ENCODE measurements at regions not wholly inside any gene's neighbourhood (a gene's known extent, or its start where the extent isn't known, plus 50 kb on each side); places are given as distances from the start of the nearest gene placed in this dataset.

- no peaks in the 10 kb centered on the region for H3K4me1 ChIP-seq (ENCODE audit: control insufficient read depth in 1 of 2, insufficient read depth in 2 of 2, low read length in 2 of 2)
- no peaks in the 10 kb centered on the region for H3K36me3 ChIP-seq (ENCODE audit: control insufficient read depth in 1 of 2, insufficient read depth in 2 of 2, low read length in 2 of 2)
- ATAC-seq (no peak), DNase-seq (ENCODE audit: low read depth, low spot score) (no peak)
- H3K27me3 ChIP-seq (ENCODE audit: insufficient read depth, low read length), result peaks cover 28% of the 10 kb centered on the region; the same call in 1 of the 2 replicates
- no peak overlapping the region for H2AFZ ChIP-seq (ENCODE audit: low read depth, low read length, poor library complexity, severe bottlenecking)
- intact Hi-C loops (cut with micrococcal nuclease), result no loop called here
- no peak overlapping the region for H3K4me3 ChIP-seq (replicated peaks in 1 of 2; ENCODE audit: low read depth in 1 of 2, low read length in 2 of 2)
- no peak overlapping the region for H3K27ac ChIP-seq (ENCODE audit: low read depth, low read length)
- no peak overlapping the region for H3K4me2 ChIP-seq (ENCODE audit: low read length)
- no peaks in the 10 kb centered on the region for H4K20me1 ChIP-seq (ENCODE audit: insufficient read depth)
- RAD21 ChIA-PET (ENCODE audit: low non-redundant PET in 1 of 2, low total read pairs in 2 of 2, uncharacterized antibody in 2 of 2, unreplicated experiment in 2 of 2), result no interaction called here
- no peaks in the 10 kb centered on the region for H3K9me3 ChIP-seq (ENCODE audit: control insufficient read depth in 1 of 2, insufficient read depth in 1 of 2, low read depth in 1 of 2, low read length in 2 of 2)
- no TSS peak for BruUV-seq (replicated peaks)
- CTCF ChIA-PET, result no interaction called here
- POLR2A ChIA-PET, result no interaction called here
- H3K9me2 ChIP-seq (ENCODE audit: insufficient read depth), result no peaks in the 10 kb centered on the region
- H3K79me2 ChIP-seq (ENCODE audit: insufficient read depth, low read length), result no peaks in the 10 kb centered on the region
- no peak overlapping the region for H3K9ac ChIP-seq (ENCODE audit: low read length)
- TF ChIP-seq ZBTB33 (IDR thresholded peaks at IDR 0.05; ENCODE audit: extremely low read depth, insufficient replicate concordance, low read length) (no peak), EGR1 (IDR thresholded peaks at IDR 0.05; ENCODE audit: low read depth) (no peak), YY1 (IDR thresholded peaks at IDR 0.05; ENCODE audit: extremely low read depth, insufficient replicate concordance, low read depth, low read length) (no peak), ATF3 (IDR thresholded peaks at IDR 0.05) (no peak), EZH2 (IDR thresholded peaks at IDR 0.05) (no peak), REST (IDR thresholded peaks at IDR 0.05; ENCODE audit: low read depth) (no peak), FOSL1 (IDR thresholded peaks at IDR 0.05; ENCODE audit: low read depth) (no peak), SP1 (IDR thresholded peaks at IDR 0.05; ENCODE audit: low read depth) (no peak), EZH2phosphoT487 (IDR thresholded peaks at IDR 0.05; ENCODE audit: borderline replicate concordance) (no peak), POLR2A (IDR thresholded peaks at IDR 0.05; ENCODE audit: borderline replicate concordance, extremely low read depth, insufficient read depth, insufficient read length) (no peak)
Measured at GRCh38 chr14:95597784-95598211, 62.9 kb downstream of the GLRX5 start.
